Kidney tubule cell (primary cell): ENCODE measurements at regions not wholly inside any gene's neighbourhood (a gene's known extent, or its start where the extent isn't known, plus 50 kb on each side); places are given as distances from the start of the nearest gene placed in this dataset.

Experiments
- DNase-seq: peaks from one replicate; pipeline ENCODE4 v3.0.0-alpha.2; 2018; ENCODE audit warnings: low spot score

DNA sequence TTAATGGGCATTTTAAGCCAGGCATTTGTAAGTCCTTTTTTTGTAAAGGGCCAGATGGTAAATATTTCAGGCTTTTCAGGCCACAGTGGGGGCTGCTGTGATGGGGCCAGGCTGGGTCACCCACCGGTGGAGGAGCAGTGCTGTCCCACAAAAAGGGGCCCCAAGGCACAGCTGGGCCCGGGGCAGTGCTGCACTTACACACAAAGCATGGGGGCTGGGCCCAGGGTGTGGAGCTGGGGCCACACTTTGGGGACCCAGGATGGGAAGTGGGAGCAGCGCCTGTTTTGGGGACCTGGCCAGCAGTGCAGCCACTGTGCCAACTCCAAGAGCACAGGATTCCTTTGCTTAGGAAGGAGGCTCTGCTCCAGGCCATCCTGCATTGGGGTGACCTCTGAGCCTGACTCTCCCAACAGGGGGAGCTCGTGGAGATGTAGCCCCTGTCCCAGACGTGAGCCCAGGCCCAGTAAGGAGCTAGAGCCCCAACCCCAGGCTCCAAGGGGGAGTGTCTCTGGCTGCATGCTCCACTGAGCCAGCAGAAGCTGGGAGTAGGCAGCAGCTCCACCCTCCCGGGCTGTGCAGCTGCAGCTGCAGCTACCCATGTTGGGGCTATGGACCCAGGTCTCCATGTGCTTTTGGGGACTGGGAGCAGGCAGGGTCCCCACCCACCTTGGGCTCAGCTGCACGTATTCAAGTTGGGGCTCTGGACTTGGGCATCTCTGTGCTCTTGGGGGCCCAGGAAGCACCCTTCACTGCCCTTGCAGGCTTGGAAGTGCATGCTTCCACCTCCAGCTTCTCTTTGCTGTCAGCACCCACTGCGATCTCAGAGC lies 1036.5 kb upstream of the CNTNAP5 start:
- no peak for DNase-seq

DNA sequence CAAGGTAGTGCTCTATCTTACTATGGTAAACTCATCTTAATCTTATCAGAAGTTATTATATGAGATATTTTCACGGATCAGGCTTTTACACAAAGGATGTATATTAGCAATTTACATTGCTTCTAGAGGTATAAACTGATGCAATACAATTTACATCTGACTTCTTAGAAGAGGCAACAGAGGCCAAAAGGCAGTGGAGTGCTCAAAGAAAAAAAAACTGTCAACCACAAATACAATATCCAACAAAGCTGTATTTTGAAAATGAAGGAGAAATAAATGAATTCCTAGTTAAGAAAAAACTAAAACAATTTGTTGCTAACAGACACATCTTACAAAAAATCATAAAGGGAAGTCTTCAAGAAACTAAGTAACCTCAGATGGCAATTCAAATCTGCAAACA lies 1031.5 kb upstream of the CNTNAP5 start:
- DNase-seq: no peak

GRCh38 chr2:122999258-122999657 lies 1025.8 kb upstream of the CNTNAP5 start:
- DNase-seq: no peak

DNA sequence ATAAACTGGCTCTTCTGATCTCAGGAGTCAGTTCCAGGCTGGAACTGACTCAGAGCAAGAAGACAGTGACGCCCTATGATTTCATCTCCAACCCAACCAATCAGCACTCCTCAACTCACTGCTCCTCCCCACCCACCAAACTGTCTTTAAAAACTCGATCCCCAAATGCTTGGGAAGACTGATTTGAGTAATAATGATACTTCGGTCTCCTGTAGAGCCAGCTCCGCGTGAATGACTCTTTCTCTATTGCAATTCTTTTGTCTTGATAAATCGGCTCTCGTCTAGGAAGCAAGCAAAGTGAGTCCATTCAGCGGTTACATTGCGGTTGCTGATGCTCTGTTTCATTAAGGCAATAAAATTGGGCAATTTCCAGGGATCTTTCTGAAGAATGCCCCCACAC lies 1025.3 kb upstream of the CNTNAP5 start:
- DNase-seq: no peak

GRCh38 chr2:123002660-123003248 lies 1022.3 kb upstream of the CNTNAP5 start:
- no peak for DNase-seq

- no peak for DNase-seq
These were observed 1009.9 kb upstream of the CNTNAP5 start for GRCh38 chr2:123015186-123015585.

DNA sequence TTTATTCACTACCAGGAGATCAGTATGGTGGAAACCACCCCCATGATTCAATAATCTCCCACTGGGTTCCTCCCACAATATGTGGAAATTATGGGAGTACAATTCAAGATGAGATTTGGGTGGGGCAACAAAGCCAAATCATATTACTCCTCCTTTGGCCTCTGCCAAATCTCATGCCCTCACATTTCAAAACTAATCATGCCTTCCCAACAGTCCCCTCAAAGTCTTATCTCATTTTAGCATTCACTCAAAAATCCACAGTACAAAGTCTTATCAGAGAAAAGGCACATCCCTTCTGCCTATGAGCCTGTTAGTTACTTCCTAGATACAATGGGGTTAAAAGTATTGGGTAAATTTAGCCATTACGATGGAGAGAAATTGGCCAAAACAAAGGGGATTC lies 989.5 kb upstream of the CNTNAP5 start:
- DNase-seq: no peak

DNA sequence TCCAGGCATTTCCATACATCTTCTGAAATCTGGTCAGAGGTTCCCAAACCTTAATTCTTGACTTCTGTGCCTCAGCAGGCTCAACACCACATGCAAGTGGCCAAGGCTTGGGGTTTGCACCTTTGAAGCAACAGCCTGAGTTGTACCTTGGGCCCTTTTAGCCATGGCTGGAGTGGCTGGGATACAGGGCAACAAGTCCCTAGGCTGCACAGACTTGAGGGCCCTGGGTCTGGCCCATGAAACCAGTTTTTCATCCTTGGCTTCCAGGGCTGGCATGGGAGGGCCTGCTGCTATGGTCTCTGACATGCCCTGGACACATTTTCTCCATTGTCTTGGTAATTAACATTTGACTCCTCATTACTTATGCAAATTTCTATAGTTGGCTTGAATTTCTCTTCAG lies 988.8 kb upstream of the CNTNAP5 start:
- no peak for DNase-seq

DNA sequence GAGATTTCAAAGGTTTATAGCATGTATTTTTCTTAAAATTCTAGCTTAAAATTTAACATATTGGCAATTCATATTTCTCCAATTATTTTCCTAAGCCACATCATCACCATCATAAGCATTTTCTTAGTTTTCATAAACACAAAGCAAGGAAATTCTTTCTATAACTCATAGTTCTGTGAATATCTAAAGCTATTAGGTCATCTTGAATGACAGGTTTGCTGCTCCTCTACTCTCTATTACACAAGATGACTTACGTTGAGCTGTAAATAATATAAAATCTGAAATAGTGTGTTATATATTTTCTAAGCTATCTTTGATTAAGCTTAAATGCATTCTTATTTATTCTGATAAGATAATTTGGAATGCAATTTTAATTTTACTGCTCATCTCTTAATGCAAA lies 984.6 kb upstream of the CNTNAP5 start:
- DNase-seq: no peak

- no peak for DNase-seq
These were observed 981.6 kb upstream of the CNTNAP5 start for GRCh38 chr2:123043458-123043857.

GRCh38 chr2:123045713-123046112 lies 979.4 kb upstream of the CNTNAP5 start:
- no peak for DNase-seq

- DNase-seq: no peak
These were observed 977.9 kb upstream of the CNTNAP5 start for GRCh38 chr2:123047186-123047585.

DNA sequence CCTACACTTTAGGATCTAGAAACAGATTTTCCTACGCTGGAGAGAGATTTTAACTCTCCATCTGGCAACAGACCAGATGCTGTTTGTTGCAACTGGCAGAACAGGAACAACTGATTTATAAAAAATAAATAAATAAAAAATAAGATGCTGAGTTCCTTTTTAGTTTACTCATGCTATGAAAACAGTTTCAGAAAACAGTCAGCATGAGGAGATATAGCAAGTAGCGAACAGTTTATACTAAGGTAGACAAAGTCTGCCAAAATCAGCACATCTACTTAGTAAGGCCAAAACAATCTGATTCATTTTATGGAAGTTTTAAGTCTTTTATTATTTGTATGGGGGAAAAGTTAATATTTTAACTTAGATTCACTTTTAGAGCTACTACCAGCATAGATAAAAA lies 974.0 kb upstream of the CNTNAP5 start:
- no peak for DNase-seq

DNA sequence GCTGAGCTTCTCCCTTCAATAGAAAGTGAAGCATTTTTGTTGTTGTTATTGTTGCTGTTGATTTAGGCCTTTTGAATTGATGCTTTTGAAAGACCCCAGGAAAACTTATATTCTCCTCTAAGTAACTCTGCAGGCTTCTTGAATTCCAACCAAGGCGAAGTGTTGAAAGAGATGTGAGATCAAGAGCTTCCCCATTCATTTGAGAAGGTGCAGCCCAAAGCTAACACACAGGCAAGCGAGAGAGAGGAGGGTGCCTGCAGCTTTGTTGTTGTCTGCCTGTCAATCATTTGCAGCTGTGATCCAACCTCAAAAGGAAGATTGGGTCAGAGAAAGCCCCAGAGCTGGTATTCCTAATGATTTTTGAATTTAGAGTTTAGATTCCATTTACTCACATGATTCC lies 963.6 kb upstream of the CNTNAP5 start:
- no peak for DNase-seq

DNA sequence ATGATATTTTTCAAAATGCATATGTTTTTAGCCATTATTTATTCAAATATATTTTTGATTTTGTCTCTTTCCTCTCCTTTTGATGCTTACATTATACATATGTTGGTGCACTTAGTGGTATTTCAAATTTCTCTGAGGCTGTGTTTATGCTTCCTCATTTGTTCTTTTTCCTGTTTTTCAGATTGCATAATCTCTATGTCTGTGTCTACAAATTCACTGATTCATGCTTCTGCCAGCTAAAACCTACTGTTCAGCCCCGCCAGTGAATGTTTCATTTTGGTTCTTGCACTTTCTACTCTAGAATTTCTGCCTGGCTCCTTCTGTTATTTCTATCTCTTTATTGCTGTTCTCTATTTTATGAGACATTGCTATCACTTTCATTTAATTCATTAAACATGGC lies 951.7 kb upstream of the CNTNAP5 start:
- no peak for DNase-seq

DNA sequence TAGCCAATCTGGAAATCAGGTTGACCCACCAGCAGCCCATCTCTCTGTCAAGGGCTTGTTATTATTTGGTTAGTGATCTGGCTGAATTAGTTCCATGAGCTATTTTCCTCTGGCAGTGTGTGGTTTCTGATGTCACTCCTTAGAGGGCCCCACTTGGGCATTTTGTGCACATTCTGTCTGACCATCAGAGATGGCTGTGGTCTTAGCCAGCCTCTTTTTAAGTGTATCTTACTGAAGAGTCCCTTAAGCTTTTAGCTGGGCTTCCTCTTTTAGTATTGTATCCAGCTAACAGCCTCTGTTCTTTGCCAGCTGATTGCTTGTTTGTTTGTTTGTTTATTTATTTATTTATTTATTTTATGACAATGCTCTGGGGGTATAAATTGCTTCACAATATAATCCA lies 951.1 kb upstream of the CNTNAP5 start:
- DNase-seq: no peak

DNA sequence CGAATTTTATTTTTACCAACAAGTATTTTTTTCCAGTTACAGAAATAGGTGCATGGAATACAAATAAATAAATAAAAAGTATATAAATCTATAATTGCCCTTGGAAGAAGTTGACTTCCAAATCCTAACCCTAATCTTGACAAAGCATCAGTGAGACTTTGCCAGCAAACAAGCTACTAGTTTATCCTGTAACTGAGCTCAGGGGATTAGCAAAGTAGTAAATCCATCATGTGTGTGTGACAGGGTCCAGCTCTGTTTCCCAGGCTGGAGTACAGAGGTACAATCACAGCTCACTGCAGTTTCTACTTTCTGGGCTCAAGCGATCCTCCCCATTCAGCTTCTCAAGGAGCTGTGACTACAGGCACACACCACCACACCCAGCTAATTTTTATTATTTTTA lies 948.0 kb upstream of the CNTNAP5 start:
- no peak for DNase-seq

GRCh38 chr2:123080331-123080730 lies 944.8 kb upstream of the CNTNAP5 start:
- DNase-seq: no peak

DNA sequence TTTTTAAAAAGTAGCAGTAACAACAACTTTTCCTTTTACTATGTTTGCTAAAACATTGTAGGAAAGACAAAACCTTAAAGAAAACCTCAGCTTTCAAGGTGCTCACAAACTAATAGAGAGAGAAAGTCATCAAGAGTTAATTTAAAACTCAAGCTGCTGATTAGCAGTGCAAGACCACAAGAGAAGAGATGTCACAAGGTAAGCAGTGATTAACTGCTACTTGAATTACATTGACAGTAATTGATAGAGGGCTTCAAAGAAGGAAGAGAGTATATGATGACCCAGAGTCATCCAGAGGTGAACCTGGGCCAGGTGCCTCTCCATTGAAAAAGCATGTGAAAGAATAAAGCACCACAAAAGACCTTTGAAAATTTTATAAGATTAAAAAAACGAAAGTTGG lies 939.6 kb upstream of the CNTNAP5 start:
- no peak for DNase-seq

- no peak for DNase-seq
These were observed 938.3 kb upstream of the CNTNAP5 start for GRCh38 chr2:123086613-123087385.

DNA sequence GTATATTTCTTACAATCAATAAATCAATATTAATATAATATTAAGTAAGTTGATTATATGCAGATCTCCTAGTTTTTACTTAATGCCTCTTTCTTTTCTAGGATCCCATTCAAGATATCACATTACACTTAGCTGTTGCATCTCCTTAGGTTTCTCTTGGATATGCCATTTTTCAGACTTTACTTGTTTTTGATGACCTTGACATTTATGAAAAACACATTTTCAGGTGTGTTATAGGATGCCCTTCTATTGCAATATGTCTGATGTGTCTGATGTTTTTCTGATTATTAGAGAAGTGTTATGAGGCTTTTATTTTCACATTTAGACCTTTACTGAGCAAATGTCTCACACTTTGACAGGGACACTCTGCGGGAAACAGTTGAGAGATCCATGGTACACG lies 933.6 kb upstream of the CNTNAP5 start:
- DNase-seq: no peak

DNA sequence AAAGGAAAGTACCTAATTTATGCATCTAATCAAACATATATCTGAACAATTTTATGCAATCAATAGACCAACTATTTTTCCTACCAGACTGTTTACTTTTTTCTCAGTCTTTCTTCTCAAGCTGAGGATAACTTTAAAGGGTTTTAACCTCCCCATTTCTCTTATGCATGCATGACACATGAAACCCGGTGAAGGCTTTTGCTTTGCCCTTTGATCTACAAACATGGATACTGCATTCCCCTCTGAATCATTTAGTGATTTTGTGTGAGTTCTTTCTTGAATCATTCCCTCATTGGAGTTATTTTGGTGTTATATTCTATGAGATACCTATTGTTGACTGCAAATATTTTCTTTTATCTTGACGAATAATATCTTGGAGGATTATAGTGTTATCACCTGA lies 931.9 kb upstream of the CNTNAP5 start:
- DNase-seq: no peak

- DNase-seq: no peak
These were observed 929.8 kb upstream of the CNTNAP5 start for GRCh38 chr2:123095219-123095835.
